ENCODE measurements at regions not wholly inside any gene's neighbourhood (a gene's known extent, or its start where the extent isn't known, plus 50 kb on each side); places are given as distances from the start of the nearest gene placed in this dataset.
A peak's percentile ranks its signal among the peaks of the same experiment; 100 is the strongest.

- no peaks in the 10 kb centered on the region for H4K20me1 ChIP-seq (ENCODE audit: insufficient read depth, low read length)
- H3K9ac ChIP-seq (ENCODE audit: low read length): no peak overlapping the region
- H3K27ac ChIP-seq (ENCODE audit: low read length): no peak overlapping the region
- H2AFZ ChIP-seq (ENCODE audit: low read length): no peak overlapping the region
- no peak for DNase-seq
- no peaks in the 10 kb centered on the region for H3K27me3 ChIP-seq (replicated peaks; ENCODE audit: insufficient read depth, low read length)
- no peak overlapping the region for H3K4me3 ChIP-seq (ENCODE audit: low read length)
- no peaks in the 10 kb centered on the region for H3K9me2 ChIP-seq (replicated peaks; ENCODE audit: insufficient read depth, low read length)
- no peaks in the 10 kb centered on the region for H3F3A ChIP-seq (ENCODE audit: insufficient read depth, low read length)
- TF ChIP-seq EZH2 (optimal IDR thresholded peaks at IDR 0.05; ENCODE audit: low read depth, low read length): no peak
- TF ChIP-seq, protein P1, sequence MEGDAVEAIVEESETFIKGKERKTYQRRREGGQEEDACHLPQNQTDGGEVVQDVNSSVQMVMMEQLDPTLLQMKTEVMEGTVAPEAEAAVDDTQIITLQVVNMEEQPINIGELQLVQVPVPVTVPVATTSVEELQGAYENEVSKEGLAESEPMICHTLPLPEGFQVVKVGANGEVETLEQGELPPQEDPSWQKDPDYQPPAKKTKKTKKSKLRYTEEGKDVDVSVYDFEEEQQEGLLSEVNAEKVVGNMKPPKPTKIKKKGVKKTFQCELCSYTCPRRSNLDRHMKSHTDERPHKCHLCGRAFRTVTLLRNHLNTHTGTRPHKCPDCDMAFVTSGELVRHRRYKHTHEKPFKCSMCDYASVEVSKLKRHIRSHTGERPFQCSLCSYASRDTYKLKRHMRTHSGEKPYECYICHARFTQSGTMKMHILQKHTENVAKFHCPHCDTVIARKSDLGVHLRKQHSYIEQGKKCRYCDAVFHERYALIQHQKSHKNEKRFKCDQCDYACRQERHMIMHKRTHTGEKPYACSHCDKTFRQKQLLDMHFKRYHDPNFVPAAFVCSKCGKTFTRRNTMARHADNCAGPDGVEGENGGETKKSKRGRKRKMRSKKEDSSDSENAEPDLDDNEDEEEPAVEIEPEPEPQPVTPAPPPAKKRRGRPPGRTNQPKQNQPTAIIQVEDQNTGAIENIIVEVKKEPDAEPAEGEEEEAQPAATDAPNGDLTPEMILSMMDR (IDR thresholded peaks at IDR 0.05; ENCODE audit: low read length): no peak
- no peak for TF ChIP-seq EZH2phosphoT487 (IDR thresholded peaks at IDR 0.05; ENCODE audit: low read length)
- H3K79me2 ChIP-seq (ENCODE audit: low read length): no peaks in the 10 kb centered on the region
- H3K36me3 ChIP-seq (replicated peaks; ENCODE audit: insufficient read depth, low read length): no peaks in the 10 kb centered on the region
- H3K4me2 ChIP-seq (ENCODE audit: low read depth, low read length): no peak overlapping the region
- no peaks in the 10 kb centered on the region for H3K9me3 ChIP-seq (replicated peaks; ENCODE audit: insufficient read depth, low read length)
- no peaks in the 10 kb centered on the region for H3K4me1 ChIP-seq (ENCODE audit: low read length)
Observed at GRCh38 chr13:67437244-67437643, 207.1 kb upstream of the PCDH9 start.

GRCh38 chr13:67421475-67421874, 191.3 kb upstream of the PCDH9 start:
- TF ChIP-seq, protein P1 (IDR thresholded peaks at IDR 0.05; ENCODE audit: low read length): no peak
- no peak for TF ChIP-seq EZH2phosphoT487 (IDR thresholded peaks at IDR 0.05; ENCODE audit: low read length)
- TF ChIP-seq EZH2 (optimal IDR thresholded peaks at IDR 0.05; ENCODE audit: low read depth, low read length): no peak
- no peak overlapping the region for H3K9ac ChIP-seq (ENCODE audit: low read length)
- no peak overlapping the region for H3K27ac ChIP-seq (ENCODE audit: low read length)
- H3K36me3 ChIP-seq (replicated peaks; ENCODE audit: insufficient read depth, low read length): no peaks in the 10 kb centered on the region
- no peak overlapping the region for H3K4me2 ChIP-seq (ENCODE audit: low read depth, low read length)
- H3K4me1 ChIP-seq (ENCODE audit: low read length): no peaks in the 10 kb centered on the region
- H3K79me2 ChIP-seq (ENCODE audit: low read length): no peaks in the 10 kb centered on the region
- no peak for DNase-seq
- H3K4me3 ChIP-seq (ENCODE audit: low read length): no peak overlapping the region
- no peaks in the 10 kb centered on the region for H3F3A ChIP-seq (ENCODE audit: insufficient read depth, low read length)
- no peaks in the 10 kb centered on the region for H4K20me1 ChIP-seq (ENCODE audit: insufficient read depth, low read length)
- no peaks in the 10 kb centered on the region for H3K9me3 ChIP-seq (replicated peaks; ENCODE audit: insufficient read depth, low read length)
- no peaks in the 10 kb centered on the region for H3K9me2 ChIP-seq (replicated peaks; ENCODE audit: insufficient read depth, low read length)
- H3K27me3 ChIP-seq (replicated peaks; ENCODE audit: insufficient read depth, low read length): no peaks in the 10 kb centered on the region
- H2AFZ ChIP-seq (ENCODE audit: low read length): no peak overlapping the region

DNA sequence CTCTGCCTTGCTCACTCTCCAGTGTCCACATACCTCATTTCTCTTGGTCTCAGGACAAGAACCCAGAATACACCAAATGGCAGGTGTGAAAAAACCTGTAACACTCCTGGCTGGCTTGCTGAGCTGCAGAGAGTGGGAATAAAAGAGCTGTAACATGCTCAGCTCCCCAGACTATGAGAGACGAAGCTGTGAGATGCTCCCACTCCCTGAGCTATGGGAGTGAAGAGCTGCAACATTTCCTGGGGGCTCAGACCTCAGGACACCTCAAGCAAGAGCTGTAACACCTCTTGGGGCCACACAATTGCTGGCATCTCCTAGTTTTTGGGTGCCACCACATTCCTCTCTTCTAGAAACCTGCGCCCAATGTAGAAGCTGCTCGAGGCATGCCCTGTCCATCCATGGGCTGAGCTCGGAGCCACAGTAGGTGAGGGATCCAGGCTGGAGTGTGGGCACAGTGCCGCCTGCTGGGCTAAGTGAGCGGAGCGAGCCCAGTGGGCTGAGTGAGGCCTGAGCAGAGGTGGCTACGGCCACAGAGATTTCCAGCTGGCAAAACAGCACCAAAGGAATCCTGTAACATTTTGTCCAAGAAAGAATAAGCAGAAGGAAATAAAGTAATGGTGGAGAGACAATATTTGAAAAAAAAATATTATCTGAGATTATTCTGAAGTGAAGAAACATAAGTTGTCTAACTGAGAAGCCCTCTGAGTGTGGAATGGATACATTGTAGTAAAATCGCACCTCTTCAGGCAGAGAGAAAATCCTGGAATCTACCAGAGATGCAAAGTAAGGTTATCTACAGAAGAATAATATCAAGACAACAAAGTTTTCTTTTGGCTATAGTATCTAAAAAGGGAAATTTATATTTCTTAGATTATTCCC, 186.2 kb upstream of the PCDH9 start:
- H3K27ac ChIP-seq (ENCODE audit: low read length): no peak overlapping the region
- TF ChIP-seq, protein P1 (IDR thresholded peaks at IDR 0.05; ENCODE audit: low read length): peak; percentile 26; the same call in 1 of the 2 replicates
- TF ChIP-seq EZH2 (optimal IDR thresholded peaks at IDR 0.05; ENCODE audit: low read depth, low read length): no peak
- TF ChIP-seq EZH2phosphoT487 (IDR thresholded peaks at IDR 0.05; ENCODE audit: low read length): no peak
- no peaks in the 10 kb centered on the region for H3K4me1 ChIP-seq (ENCODE audit: low read length)
- no peaks in the 10 kb centered on the region for H3K79me2 ChIP-seq (ENCODE audit: low read length)
- no peak overlapping the region for H2AFZ ChIP-seq (ENCODE audit: low read length)
- H3K9ac ChIP-seq (ENCODE audit: low read length): no peak overlapping the region
- H3K4me3 ChIP-seq (ENCODE audit: low read length): no peak overlapping the region
- DNase-seq: no peak
- H3F3A ChIP-seq (ENCODE audit: insufficient read depth, low read length): no peaks in the 10 kb centered on the region
- no peak overlapping the region for H3K4me2 ChIP-seq (ENCODE audit: low read depth, low read length)
- H3K9me2 ChIP-seq (replicated peaks; ENCODE audit: insufficient read depth, low read length): no peaks in the 10 kb centered on the region
- no peaks in the 10 kb centered on the region for H3K27me3 ChIP-seq (replicated peaks; ENCODE audit: insufficient read depth, low read length)
- no peaks in the 10 kb centered on the region for H3K36me3 ChIP-seq (replicated peaks; ENCODE audit: insufficient read depth, low read length)
- no peaks in the 10 kb centered on the region for H4K20me1 ChIP-seq (ENCODE audit: insufficient read depth, low read length)
- no peaks in the 10 kb centered on the region for H3K9me3 ChIP-seq (replicated peaks; ENCODE audit: insufficient read depth, low read length)
